ENCODE measurements at regions not wholly inside any gene's neighbourhood (a gene's known extent, or its start where the extent isn't known, plus 50 kb on each side); places are given as distances from the start of the nearest gene placed in this dataset.
A peak's percentile ranks its signal among the peaks of the same experiment; 100 is the strongest.
"Not testable (repeated sequence)": the region's sequence is repeated elsewhere in the genome, so short reads cannot be mapped to it uniquely, and the experiment has no call there.

DNA sequence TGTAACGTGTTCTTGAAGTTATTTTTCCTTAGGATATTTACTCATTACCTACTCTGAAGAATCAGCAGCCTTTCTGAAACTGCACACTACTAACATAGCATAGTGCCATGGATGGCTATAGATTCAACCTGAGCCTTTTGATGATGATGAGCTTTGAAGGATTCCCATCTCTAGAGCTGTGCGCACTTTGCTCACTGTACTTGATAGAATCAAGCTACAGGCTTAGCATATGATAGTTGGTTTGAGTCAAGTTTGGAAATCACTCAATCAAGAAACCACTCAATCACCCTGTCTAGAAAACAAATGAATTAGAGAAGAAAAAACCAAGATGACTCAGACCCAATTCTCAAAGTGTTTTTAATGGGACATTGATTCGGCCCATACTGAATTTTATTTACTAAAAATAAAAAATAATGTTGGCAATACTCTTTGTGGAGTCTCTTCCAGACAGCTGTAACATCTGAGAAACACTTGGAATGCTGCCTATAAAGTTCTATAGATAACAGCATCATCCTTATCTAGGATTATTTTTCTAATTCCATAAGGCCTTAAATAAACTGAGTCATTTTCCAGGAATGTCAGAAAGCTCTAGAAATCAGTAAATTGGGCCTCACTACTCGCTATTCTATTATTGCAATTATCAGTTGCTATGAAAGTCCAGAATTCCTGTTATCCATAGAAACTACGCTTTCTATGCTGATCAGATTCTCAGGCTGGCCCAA lies 259.0 kb upstream of the ERBB4 start:
- no peaks in the 10 kb centered on the region for H3K9me3 Mint-ChIP-seq
- TF ChIP-seq, protein P1, sequence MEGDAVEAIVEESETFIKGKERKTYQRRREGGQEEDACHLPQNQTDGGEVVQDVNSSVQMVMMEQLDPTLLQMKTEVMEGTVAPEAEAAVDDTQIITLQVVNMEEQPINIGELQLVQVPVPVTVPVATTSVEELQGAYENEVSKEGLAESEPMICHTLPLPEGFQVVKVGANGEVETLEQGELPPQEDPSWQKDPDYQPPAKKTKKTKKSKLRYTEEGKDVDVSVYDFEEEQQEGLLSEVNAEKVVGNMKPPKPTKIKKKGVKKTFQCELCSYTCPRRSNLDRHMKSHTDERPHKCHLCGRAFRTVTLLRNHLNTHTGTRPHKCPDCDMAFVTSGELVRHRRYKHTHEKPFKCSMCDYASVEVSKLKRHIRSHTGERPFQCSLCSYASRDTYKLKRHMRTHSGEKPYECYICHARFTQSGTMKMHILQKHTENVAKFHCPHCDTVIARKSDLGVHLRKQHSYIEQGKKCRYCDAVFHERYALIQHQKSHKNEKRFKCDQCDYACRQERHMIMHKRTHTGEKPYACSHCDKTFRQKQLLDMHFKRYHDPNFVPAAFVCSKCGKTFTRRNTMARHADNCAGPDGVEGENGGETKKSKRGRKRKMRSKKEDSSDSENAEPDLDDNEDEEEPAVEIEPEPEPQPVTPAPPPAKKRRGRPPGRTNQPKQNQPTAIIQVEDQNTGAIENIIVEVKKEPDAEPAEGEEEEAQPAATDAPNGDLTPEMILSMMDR (IDR thresholded peaks at IDR 0.05; ENCODE audit: unreplicated experiment), result no peak
- DNase-seq (ENCODE audit: low spot score in 2 of 2, unreplicated experiment in 2 of 2), result no peak

DNA sequence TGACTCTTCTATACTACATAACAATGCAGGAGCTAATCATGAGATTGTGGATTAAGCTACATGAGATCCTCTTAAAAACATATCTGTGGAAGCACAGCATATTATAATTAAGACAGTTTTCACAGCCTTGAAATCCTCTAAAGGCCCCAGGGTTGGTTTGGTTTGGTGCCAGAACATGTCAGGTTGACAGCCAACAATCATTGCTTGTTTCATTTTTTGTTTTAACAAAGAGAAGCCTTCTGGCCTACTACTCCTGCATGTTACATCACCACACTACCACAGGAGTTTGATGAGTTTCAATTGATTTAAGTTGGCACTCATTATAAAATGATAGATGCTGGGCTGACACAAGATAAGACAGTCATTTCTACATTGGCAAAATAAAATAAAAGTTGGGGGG lies 255.9 kb upstream of the ERBB4 start:
- H3K27me3 Mint-ChIP-seq (ENCODE audit: low read depth), result no peaks in the 10 kb centered on the region
- DNase-seq (ENCODE audit: low spot score in 2 of 2, unreplicated experiment in 2 of 2), result no peak
- TF ChIP-seq, protein P1 (IDR thresholded peaks at IDR 0.05; ENCODE audit: unreplicated experiment), result no peak
- H3K4me3 Mint-ChIP-seq, result no peak overlapping the region
- peaks cover 14% of the 10 kb centered on the region for H3K4me1 Mint-ChIP-seq
- H3K9me3 Mint-ChIP-seq, result no peaks in the 10 kb centered on the region
- H3K36me3 Mint-ChIP-seq, result no peaks in the 10 kb centered on the region
- no peak overlapping the region for H3K27ac Mint-ChIP-seq

More for the DNA sequence above, 259.0 kb upstream of the ERBB4 start:
- peak overlapping the region; percentile 59 for H3K27ac Mint-ChIP-seq
- no peaks in the 10 kb centered on the region for H3K36me3 Mint-ChIP-seq
- H3K4me1 Mint-ChIP-seq, result peaks cover 14% of the 10 kb centered on the region
- no peak overlapping the region for H3K4me3 Mint-ChIP-seq
- no peaks in the 10 kb centered on the region for H3K27me3 Mint-ChIP-seq (ENCODE audit: low read depth)

DNA sequence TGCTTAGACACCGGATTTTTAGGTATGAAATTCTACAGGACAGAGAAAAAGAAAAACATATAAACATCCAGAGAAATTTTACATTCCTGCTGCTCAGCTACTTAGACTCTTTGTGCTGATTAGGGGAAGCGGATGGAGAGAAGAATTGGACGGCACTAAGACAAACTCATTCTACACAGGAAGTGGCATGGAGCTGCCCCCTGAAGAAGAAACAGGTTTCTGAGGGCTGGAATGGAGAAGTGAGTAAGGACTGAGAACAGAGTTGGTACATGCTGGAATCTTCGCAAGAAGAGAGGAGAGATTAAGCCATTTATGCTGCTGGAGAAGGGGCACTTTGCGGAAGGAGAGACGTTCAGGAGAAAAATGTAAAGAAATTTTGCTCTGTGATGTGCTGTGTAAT lies 253.0 kb upstream of the ERBB4 start:
- no peak for DNase-seq (ENCODE audit: low spot score in 2 of 2, unreplicated experiment in 2 of 2)
- H3K27ac Mint-ChIP-seq, result no peak overlapping the region
- TF ChIP-seq, protein P1 (IDR thresholded peaks at IDR 0.05; ENCODE audit: unreplicated experiment), result no peak
- H3K4me3 Mint-ChIP-seq, result no peak overlapping the region
- peaks cover 4% of the 10 kb centered on the region for H3K36me3 Mint-ChIP-seq
- H3K4me1 Mint-ChIP-seq, result peaks cover 10% of the 10 kb centered on the region
- peaks cover 5% of the 10 kb centered on the region for H3K9me3 Mint-ChIP-seq
- no peaks in the 10 kb centered on the region for H3K27me3 Mint-ChIP-seq (ENCODE audit: low read depth)

DNA sequence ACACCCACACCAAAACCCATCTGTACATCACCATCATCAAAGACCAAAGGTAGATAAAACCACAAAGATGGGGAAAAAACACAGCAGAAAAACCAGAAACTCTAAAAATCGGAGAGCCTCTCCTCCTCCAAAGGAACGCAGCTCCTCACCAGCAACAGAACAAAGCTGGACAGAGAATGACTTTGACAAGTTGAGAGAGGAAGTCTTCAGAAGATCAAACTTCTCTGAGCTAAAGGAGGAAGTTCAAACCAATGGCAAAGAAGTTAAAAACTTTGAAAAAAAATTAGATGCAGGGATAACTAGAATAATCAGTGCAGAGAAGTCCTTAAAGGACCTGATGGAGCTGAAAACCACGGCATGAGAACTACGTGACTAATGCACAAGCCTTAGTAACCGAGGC lies 247.5 kb upstream of the ERBB4 start:
- DNase-seq (ENCODE audit: low spot score in 2 of 2, unreplicated experiment in 2 of 2); H3K4me3 Mint-ChIP-seq; H3K4me1 Mint-ChIP-seq; H3K27me3 Mint-ChIP-seq (ENCODE audit: low read depth); H3K27ac Mint-ChIP-seq: not testable (repeated sequence)
- Mint-ChIP-seq H3K9me3 (peaks cover 34% of the 10 kb centered on the region), H3K36me3 (peaks cover 21% of the 10 kb centered on the region)

DNA sequence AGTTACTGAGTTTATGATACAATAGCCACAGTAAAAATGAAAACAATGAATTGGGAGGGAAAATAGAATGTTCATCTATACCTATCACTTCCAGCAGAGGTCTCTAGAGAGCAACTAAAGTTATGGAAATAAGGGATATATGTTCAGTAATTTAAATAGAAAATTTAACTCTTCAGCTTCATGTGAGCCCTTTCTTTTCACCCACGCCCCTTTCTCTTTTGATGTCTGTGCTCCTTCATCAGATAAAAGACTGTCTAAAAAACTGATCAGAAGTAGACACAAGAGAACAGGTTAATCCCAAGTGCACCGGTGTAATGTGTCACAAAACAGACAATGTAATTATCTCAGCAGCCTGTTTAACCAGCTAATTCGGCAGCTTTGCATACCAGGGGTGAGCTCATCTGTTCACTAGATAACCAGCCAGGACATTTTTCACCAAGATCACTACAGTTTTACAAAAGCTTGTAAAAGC lies 238.5 kb upstream of the ERBB4 start:
- no peaks in the 10 kb centered on the region for H3K36me3 Mint-ChIP-seq
- H3K27me3 Mint-ChIP-seq (ENCODE audit: low read depth), result no peaks in the 10 kb centered on the region
- H3K27ac Mint-ChIP-seq, result peak overlapping the region; percentile 87
- H3K4me3 Mint-ChIP-seq, result peak overlapping the region; percentile 51
- DNase-seq (ENCODE audit: low spot score in 2 of 2, unreplicated experiment in 2 of 2), result no peak
- H3K4me1 Mint-ChIP-seq, result peaks cover 47% of the 10 kb centered on the region
- TF ChIP-seq, protein P1 (IDR thresholded peaks at IDR 0.05; ENCODE audit: unreplicated experiment), result no peak
- H3K9me3 Mint-ChIP-seq, result peaks cover 6% of the 10 kb centered on the region

DNA sequence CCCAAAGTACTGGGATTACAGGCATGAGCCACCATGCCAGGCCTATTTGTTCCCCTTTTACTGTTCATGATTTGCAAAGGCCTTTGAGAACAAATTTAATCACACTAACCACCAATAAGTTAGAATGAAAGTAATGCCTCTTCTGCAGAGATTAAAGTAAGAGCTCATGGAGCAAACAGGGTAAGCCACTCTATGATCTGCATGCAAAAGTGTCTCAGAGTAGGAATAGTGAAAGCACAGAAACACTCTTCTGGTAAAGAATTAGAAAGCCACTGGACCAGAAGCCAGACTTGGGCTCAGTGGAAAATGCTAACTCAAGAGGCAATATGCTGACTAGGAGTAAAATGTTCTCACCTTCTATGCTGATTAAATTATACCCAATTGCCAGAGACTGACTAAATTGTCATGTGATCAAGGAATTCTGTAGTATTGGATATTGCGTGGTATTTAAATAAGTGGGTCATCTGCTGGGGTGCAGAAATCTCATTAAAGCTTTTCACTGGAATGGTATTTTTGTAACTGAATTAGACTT lies 235.3 kb upstream of the ERBB4 start:
- Mint-ChIP-seq H3K27me3 (ENCODE audit: low read depth) (no peaks in the 10 kb centered on the region), H3K4me1 (peaks cover 41% of the 10 kb centered on the region), H3K36me3 (peaks cover 4% of the 10 kb centered on the region), H3K4me3 (no peak overlapping the region), H3K27ac (no peak overlapping the region), H3K9me3 (peaks cover 9% of the 10 kb centered on the region)
- TF ChIP-seq, protein P1 (IDR thresholded peaks at IDR 0.05; ENCODE audit: unreplicated experiment), result no peak
- no peak for DNase-seq (ENCODE audit: low spot score in 2 of 2, unreplicated experiment in 2 of 2)
